Stimulated activated CD8-positive, alpha-beta memory T cell treated with anti-CD3 and anti-CD28 coated beads, Interleukin-4, amount 100 ng/mL, for 4 hours (primary cell): ENCODE measurements at regions not wholly inside any gene's neighbourhood (a gene's known extent, or its start where the extent isn't known, plus 50 kb on each side); places are given as distances from the start of the nearest gene placed in this dataset.

Experiments used
- DNase-seq, 2 donors: peaks; one replicate each; pipeline ENCODE4 v3.0.0-alpha.2; 2020; ENCODE audit warnings: low read depth in 2 of 2, low spot score in 1 of 2

DNA sequence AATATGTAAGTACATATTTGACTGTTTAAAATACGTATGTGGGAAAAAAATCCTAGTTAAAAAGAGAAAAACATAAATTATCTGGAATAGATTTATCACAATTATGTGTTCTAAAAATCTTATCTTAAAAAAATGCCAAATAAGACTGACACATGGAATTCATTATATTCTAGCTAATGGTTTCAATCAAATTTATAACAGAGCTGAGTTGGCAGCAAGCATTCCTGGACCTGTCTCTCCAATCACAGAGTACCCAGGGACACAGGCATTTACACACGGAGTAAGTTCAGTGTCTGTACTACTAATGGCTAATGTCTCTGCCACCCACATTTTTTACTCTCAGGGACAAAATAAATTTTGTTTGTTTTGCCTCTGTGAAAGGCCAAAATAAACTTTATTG lies 122.3 kb downstream of the RPS12 start:
- DNase-seq: no peak

- DNase-seq: no peak
Measured at GRCh38 chr6:132937466-132937906, 123.1 kb downstream of the RPS12 start.

DNA sequence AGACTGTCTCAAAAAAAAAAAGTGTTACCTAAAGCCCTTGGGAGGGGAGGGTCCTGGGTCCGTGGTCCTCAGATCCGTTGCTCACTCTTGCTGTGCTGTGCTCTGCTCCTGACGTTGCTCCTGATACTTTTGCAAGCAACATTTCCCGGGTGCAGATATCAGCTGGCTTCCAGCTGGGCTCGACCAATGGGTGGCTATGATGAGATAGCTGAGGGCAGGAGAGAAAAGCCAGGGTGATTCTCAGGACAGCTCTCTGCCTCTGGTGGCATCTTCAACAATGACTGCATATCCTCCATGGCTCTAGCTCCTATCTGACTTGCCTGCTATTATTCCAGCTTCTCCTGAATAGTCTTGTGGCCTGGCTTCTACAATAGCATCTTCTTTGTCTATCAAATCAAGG lies 134.5 kb downstream of the RPS12 start:
- no peak for DNase-seq

DNA sequence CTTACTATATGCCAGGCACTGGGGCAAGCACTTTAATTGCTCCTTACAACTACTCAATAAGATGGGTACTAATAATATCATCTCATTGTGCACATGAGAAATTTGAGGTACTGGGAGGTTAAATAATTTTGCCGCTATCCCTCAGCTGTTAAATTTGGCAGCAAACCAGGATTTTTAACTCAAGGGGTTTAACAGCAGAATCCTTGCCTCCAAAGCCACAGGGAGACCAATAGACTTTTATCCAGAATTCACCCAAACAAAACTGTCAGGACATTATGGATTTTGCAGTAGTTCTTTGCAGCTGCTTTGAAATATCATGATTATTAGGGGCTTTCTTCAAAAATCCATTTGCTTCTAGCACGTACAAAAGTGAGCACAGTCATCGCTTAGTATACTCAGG lies 136.2 kb downstream of the RPS12 start:
- DNase-seq: no peak

DNA sequence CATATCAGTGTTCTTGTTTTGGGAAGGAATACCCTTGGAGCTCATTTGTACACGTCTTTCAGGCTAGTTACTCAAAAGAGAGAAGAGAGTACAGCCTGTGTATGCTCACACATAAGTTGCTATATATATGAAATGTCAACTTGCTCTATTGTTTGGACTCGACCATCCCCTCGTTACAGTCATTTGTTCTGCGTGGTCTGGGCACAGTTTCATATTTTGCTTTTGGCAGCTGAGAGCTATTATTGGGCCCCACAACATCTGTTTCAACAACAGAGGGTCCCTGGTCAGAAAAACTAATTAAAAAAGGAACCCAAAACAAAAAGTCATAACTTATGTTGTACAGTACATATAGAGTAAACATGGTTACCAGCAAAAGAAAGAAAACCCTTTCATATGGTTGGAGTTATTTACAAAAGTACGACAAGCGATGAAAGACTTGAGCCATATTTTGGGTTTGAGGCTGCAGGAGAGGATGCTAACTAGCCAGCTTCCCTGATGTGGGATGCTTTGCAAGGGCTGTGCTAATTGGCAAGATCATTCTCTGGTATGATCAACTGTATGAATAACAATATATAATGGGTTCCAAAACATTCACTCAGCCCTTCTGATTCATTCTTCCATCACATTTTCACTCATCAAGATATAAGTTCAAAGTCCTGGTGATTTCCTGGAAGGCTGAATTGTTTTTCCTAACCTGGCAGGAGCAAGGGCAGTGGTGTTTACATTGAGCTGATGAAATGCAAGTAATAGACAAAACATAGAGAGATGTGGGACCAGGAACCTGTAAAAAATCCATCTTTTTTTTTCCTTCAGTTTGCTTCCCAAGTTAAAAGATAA lies 137.9 kb downstream of the RPS12 start:
- no peak for DNase-seq

GRCh38 chr6:132952986-132953385 lies 138.6 kb downstream of the RPS12 start:
- no peak for DNase-seq

DNA sequence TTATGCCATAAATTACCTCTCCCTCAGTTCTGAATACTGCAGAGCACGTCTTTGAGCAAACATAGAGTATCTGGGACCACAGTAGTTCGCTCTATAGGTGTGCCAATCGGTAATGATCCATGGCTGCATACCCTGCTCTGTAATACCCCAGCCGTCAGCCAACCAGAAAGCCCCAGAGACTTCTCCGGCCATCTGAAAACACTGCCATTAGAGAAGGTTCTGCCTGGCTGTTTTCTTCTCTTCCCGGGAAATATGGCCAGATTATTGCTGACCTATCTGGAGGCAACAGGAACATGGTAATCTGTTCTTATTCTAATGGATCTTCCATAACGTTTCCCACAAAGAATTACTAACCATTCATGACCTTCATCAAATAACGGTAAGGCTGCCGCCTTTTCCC lies 139.9 kb downstream of the RPS12 start:
- no peak for DNase-seq

GRCh38 chr6:132954936-132955335 lies 140.6 kb downstream of the RPS12 start:
- no peak for DNase-seq

DNA sequence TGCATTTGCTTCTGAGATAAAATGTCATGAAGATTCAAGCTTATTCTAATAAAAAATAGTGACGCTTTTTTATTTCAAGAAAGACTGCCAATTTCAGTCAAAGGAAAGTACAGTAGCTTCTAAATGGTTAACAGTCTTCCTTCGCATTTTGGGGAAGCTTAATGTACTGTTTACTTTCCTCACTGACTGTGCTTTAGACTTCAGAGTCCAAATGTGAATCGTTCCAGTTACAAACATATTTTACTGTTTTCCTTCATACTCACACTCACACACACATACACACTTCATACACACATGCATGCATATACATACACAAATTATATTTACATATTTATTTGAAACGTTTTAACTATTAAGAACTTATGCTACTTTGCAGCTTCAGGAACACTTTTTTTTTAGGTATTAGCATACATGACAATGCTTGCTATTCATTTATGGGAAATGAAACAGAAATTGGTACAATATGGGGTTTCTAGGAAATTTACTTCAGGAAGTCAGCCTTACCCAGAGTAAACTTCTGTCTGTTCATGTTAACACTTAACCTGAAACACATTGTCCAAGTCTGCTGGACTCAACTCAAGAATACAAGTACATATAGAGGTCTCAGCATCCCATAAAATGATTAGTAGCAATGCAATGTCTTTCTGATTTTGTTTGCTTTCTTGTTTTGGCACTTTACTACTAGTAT lies 145.4 kb downstream of the RPS12 start:
- DNase-seq: no peak

GRCh38 chr6:132960720-132961119 lies 146.4 kb downstream of the RPS12 start:
- DNase-seq: no peak

GRCh38 chr6:132961122-132961521 lies 146.8 kb downstream of the RPS12 start:
- DNase-seq: no peak

GRCh38 chr6:132961610-132962009 lies 147.2 kb downstream of the RPS12 start:
- DNase-seq: no peak

DNA sequence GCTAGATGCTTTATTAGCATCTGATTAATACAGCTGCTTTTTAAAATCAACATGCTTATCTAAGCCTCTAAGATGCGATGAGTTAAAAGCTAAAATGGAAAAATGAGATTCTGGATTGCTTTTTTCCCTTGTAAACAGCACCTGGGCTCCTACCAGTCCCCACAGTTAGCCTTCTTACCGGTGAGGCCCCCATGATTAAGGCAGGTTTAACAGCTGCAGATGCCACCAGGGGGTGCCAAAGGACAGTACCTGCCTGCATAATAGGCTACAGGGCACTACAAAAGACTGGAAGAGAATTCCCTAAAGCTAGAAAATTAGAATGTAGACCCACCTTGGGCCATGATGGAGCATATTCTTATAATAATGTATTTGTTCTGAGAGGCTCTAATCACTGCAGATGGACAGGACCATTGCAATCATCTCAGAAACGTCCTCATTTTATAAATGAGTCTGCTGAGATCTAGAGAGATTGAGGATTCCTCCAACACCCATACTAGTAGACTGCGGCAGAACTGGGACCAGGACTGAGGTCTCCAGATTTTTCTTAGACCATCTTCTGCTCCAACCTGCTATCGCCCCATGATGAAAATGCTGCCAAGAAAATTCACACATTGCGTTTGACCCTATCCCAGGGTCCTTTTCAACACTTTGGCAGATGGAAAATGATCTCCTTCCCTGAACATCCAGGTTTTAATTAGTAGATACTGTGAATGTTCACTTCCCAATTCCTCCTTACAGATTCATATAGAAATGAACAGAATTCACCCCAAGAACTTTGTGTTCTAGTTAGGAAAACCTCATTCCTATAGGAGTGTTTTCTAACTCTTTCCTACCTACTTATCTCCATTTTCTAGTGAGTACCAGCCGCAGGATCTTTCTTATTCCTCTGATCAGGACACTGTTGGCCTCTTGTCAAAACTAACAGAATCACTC lies 148.8 kb downstream of the RPS12 start:
- DNase-seq: peak; percentile 1 to 2

DNA sequence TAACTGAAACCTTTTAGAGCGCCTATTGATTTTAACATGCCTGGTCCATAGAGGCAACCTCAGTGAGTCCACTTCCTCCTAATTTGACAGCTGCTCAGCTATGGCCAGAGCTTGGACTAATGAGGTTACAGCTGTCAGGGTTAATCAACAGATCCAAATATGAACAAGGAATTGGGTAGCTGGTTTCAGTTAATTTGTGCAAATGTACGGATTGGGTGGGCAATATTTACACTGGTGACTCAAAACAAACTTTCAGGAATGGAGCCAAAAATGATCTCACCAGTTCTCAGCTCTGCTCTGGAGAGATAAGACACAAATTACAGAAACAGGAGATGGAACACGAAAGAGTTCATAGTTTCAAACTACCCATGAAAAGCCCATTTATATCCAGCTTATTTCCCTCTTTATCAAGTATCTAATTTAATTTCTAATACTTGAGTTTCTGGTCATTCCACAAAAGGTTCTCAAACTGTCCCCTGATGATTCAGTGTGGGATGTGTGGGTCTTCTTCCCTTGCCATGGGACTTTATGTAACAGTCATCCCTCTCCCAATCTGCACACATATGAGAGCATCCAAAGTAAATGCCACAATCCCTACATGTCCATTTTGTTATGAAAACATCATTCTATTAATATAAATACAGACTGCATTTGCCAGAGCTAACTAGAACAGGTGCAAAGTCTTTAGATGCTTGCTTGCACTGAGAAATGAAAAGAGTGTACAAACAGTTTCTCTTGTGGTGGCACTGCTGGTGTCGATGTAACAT lies 149.9 kb downstream of the RPS12 start:
- DNase-seq: no peak

- DNase-seq: no peak
Measured at GRCh38 chr6:132964868-132965382, 150.6 kb downstream of the RPS12 start.

- DNase-seq: no peak
Measured at GRCh38 chr6:132967871-132968270, 153.5 kb downstream of the RPS12 start.

- no peak for DNase-seq
Measured at GRCh38 chr6:132968419-132968950, 154.1 kb downstream of the RPS12 start.

- DNase-seq: no peak
Measured at GRCh38 chr6:132969196-132969595, 154.8 kb downstream of the RPS12 start.

- DNase-seq: no peak
Measured at GRCh38 chr6:132971676-132972075, 157.3 kb downstream of the RPS12 start.

DNA sequence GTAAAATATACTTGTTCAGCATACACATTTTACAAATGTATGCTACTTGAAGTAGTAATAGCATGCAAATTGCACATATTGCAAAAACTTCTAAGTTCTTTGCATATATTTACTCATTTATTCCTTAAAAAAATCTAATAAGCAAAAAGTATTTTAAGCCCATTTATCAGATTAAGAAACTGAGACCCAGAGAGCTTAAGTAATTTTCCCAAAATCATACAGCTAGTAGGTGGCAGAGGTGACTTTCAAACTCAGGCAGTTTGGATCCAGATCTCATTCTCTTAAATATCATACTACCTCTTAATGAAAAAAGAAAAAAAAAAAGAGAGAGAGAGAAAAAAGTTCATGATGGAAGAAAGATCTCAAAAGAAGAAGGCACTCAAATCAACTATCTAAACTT lies 157.9 kb downstream of the RPS12 start:
- no peak for DNase-seq
